SK-N-SH (cell line): ENCODE measurements at regions not wholly inside any gene's neighbourhood (a gene's known extent, or its start where the extent isn't known, plus 50 kb on each side); places are given as distances from the start of the nearest gene placed in this dataset.

Experiments
- CTCF ChIP-seq: fragments of 200-600 bp; sonication (generic); IDR thresholded peaks from 2 replicates; pipeline ENCODE4 v1.6.1; 2017; ENCODE audit warnings: antibody characterized with exemption, mild to moderate bottlenecking, moderate library complexity
- EP300 ChIP-seq, 2 experiments: IDR thresholded peaks; 2 replicates each; pipeline versions ENCODE4 v1.4.0 to v1.6.1; 2012; ENCODE audit warnings: borderline replicate concordance in 1 of 2, low read depth in 1 of 2, low read length in 1 of 2
- EZH2phosphoT487 ChIP-seq: fragments of 200-600 bp; sonication (generic); IDR thresholded peaks from 2 replicates; pipeline ENCODE4 v1.6.1; 2017; ENCODE audit warnings: low read depth, mixed run types, mild to moderate bottlenecking, antibody characterized with exemption, moderate library complexity, borderline replicate concordance
- FOXM1 ChIP-seq: IDR thresholded peaks from 2 replicates; pipeline ENCODE4 v1.4.0; 2012; ENCODE audit warnings: low read depth, mild to moderate bottlenecking
- POLR2AphosphoS5 ChIP-seq: IDR thresholded peaks from 2 replicates; pipeline ENCODE4 v1.6.1; 2012; ENCODE audit warnings: low read depth, low read length
- SIN3A ChIP-seq: IDR thresholded peaks from 2 replicates; pipeline ENCODE4 v1.6.1; 2012; ENCODE audit warnings: low read depth, mild to moderate bottlenecking, low read length, moderate library complexity, borderline replicate concordance
- SMC3 ChIP-seq: IDR thresholded peaks from 2 replicates; pipeline ENCODE4 v1.6.1; 2012; ENCODE audit warnings: low read depth, low read length, improper control_type of control experiment
- TCF12 ChIP-seq: IDR thresholded peaks from 2 replicates; pipeline ENCODE4 v1.4.0; 2012
- YY1 ChIP-seq: IDR thresholded peaks from 2 replicates; pipeline ENCODE4 v1.4.0; 2012; ENCODE audit warnings: low read depth, mild to moderate bottlenecking
- TF ChIP-seq, protein P1 (sequence below): IDR thresholded peaks from 2 replicates; pipeline ENCODE4 v1.6.1; 2012; ENCODE audit warnings: mild to moderate bottlenecking, low read depth, low read length, moderate library complexity

- no peak for TF ChIP-seq CTCF
- no peak for TF ChIP-seq TCF12
- TF ChIP-seq, protein P1, sequence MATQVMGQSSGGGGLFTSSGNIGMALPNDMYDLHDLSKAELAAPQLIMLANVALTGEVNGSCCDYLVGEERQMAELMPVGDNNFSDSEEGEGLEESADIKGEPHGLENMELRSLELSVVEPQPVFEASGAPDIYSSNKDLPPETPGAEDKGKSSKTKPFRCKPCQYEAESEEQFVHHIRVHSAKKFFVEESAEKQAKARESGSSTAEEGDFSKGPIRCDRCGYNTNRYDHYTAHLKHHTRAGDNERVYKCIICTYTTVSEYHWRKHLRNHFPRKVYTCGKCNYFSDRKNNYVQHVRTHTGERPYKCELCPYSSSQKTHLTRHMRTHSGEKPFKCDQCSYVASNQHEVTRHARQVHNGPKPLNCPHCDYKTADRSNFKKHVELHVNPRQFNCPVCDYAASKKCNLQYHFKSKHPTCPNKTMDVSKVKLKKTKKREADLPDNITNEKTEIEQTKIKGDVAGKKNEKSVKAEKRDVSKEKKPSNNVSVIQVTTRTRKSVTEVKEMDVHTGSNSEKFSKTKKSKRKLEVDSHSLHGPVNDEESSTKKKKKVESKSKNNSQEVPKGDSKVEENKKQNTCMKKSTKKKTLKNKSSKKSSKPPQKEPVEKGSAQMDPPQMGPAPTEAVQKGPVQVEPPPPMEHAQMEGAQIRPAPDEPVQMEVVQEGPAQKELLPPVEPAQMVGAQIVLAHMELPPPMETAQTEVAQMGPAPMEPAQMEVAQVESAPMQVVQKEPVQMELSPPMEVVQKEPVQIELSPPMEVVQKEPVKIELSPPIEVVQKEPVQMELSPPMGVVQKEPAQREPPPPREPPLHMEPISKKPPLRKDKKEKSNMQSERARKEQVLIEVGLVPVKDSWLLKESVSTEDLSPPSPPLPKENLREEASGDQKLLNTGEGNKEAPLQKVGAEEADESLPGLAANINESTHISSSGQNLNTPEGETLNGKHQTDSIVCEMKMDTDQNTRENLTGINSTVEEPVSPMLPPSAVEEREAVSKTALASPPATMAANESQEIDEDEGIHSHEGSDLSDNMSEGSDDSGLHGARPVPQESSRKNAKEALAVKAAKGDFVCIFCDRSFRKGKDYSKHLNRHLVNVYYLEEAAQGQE: no peak
- no peak for TF ChIP-seq FOXM1
- no peak for TF ChIP-seq YY1
- no peak for TF ChIP-seq SMC3
- no peak for TF ChIP-seq EZH2phosphoT487
- no peak for TF ChIP-seq SIN3A
- TF ChIP-seq POLR2AphosphoS5: no peak
- no peak for TF ChIP-seq EP300 (IDR thresholded peaks at IDR 0.05; ENCODE audit: borderline replicate concordance in 1 of 2, low read depth in 1 of 2, low read length in 1 of 2)
Measured at GRCh38 chr2:22893761-22894517, 491.0 kb upstream of the KLHL29 start.
